Endothelial cell of umbilical vein (primary cell): ENCODE measurements at regions not wholly inside any gene's neighbourhood (a gene's known extent, or its start where the extent isn't known, plus 50 kb on each side); places are given as distances from the start of the nearest gene placed in this dataset.

Experiments used
- CTCF ChIP-seq, 2 donors: IDR thresholded peaks; 1 replicate in 1 of 2; 2 replicates in 1 of 2; pipeline ENCODE4 v1.5.1; 2011; ENCODE audit warnings: low read length in 2 of 2, mild to moderate bottlenecking in 2 of 2, moderate library complexity in 2 of 2, control low read depth in 1 of 2, inconsistent platforms in 1 of 2, low read depth in 1 of 2; ENCODE audit not compliant: insufficient read depth in 1 of 2; ENCODE audit errors: extremely low read depth in 1 of 2
- MAX ChIP-seq: IDR thresholded peaks from 2 replicates; pipeline ENCODE4 v1.6.1; 2011; ENCODE audit not compliant: insufficient read depth, insufficient read length
- POLR2A ChIP-seq: IDR thresholded peaks from 2 replicates; pipeline ENCODE4 v1.6.1; 2012; ENCODE audit warnings: low read depth, mild to moderate bottlenecking, control low read depth, low read length
- POLR2AphosphoS5 ChIP-seq: IDR thresholded peaks from 2 replicates; pipeline ENCODE4 v1.6.1; 2012; ENCODE audit warnings: low read depth, mild to moderate bottlenecking, control low read depth, low read length, moderate library complexity; ENCODE audit not compliant: insufficient read depth

GRCh38 chr15:46701896-46702295 lies 1015.4 kb upstream of the SEMA6D start:
- TF ChIP-seq CTCF (IDR thresholded peaks at IDR 0.05; ENCODE audit: extremely low read depth in 1 of 2, insufficient read depth in 1 of 2, low read depth in 1 of 2, low read length in 2 of 2) (no peak), POLR2A (no peak), POLR2AphosphoS5 (no peak), MAX (no peak)
